GM21367 (cell line): ENCODE measurements at regions not wholly inside any gene's neighbourhood (a gene's known extent, or its start where the extent isn't known, plus 50 kb on each side); places are given as distances from the start of the nearest gene placed in this dataset.
"Not testable (repeated sequence)": the region's sequence is repeated elsewhere in the genome, so short reads cannot be mapped to it uniquely, and the experiment has no call there.

Source experiments
- ATAC-seq: cut with Tn5 transposase; IDR thresholded peaks from one replicate; pipeline ENCODE4 v1.9.1; 2021; ENCODE audit not compliant: unreplicated experiment

DNA sequence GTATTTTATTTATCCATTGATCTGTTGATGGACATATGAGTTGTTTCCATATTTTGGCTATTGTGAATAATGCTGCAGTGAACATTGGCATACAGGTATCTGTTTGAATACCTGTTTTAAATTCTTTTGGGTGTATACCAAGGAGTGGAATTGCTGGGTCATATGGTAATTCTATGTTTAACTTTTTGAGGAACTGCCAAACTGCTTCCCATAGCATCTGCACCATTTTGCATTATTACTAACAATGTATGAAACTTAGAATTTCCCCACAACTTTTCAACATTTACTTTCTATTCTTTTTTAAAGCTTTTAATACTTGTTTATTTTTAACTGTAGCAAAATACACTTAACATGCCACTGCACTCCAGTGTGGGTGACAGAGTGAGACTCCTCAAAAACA is 57.0 kb upstream of the MSN start:
- no peak for ATAC-seq

DNA sequence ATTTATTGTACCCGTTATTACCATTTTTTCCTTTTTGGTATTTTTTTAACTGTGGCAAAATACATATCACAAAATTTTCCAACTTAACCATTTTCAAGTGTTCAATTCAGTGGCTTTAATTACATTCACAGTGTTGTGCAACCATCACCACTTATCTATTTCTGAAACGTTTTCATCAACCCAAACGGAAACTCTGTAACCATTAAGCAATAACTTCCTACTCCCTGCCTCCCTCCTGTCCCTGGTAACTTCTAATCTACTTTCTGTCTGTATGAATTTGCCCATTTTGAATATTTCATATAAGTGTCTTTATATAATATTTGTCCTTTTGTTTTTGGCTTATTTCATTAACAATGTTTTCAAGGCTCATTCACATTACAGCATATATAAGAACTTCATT is 57.4 kb upstream of the MSN start:
- no peak for ATAC-seq

DNA sequence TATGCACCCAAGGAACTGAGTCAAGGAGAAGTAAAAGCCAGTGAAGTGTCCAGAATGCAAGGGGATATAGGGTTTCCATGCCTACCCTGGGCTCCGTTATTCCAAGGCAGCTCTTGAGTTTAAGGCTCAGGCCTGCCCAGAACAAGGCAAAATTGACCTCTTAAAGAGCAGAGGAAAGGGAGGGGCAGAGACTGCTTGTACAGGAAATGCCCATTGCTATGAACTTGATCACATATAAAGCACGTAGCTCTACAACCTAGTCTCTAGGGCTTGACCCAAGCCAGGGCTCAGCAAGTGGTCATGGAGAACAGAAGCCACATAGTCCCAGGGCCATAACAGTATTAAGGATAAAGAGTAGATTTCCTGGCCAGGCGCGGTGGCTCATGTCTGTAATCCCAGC is 58.2 kb upstream of the MSN start:
- ATAC-seq, result no peak

DNA sequence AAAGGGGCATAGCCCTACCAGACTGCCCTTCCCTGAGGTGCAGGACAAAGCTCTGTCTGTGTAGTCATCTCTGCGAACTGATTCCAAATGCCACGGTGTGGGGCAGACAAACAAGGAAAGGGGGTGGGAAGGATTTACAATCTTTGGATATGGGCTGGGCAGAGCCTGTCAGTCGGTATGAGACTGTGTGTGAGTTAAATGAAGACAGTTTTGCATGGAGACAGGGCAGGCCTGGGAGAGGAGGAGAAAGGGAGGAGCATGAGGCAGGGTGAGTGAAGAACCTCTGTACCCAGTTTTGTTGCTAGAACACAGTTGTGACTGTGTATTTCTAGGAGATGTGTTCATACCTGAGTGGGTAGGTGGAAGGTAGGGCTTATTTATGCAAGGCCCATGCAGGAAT is 59.4 kb upstream of the MSN start:
- ATAC-seq, result no peak

DNA sequence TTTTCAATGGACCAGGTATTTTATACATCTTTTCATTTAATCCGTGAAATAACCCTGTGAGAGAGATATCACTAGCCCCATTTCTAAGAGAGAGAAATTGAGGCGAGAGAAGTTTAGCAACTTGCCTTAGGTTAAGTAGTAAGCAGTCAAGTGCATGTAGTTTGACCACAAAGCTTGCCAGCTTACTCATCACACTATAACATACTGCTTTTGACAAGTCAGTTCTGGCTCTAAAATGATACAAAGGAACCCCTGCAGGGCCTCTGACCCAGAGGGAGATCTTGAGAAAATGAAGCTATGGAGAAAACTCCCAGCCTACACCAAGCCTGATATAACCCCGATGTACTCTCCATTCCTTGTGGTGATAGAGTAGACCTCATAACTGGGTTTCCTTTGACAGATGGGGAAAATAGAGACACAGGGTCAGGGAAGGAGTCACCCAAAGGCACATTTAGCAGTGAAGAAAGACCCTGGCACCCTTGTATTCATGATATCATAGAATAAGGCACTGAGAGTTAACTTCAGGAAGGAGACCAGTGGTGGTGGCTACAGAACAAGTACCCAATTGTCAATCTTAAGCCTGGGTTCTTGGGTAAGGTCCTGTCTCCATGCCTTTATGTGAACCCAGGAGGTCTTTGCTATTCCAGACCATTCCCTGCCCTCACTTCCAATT is 60.2 kb upstream of the MSN start:
- no peak for ATAC-seq

DNA sequence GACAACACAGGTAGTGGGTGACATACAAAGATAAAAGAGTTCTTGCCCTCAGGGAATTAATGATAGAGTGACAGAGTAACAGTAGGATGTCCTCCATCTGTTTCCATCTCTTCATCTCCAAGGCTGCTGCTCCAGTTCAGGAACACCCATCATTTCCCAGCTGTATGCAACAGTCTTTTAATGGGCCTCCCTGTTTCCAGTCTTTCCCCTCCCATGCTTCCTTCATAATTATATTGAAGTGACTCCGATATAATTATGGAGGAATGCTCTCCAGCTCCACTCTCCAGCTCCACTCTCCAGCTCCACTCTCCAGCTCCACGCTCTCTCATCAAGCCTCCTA is 65.3 kb upstream of the MSN start:
- ATAC-seq, result no peak

DNA sequence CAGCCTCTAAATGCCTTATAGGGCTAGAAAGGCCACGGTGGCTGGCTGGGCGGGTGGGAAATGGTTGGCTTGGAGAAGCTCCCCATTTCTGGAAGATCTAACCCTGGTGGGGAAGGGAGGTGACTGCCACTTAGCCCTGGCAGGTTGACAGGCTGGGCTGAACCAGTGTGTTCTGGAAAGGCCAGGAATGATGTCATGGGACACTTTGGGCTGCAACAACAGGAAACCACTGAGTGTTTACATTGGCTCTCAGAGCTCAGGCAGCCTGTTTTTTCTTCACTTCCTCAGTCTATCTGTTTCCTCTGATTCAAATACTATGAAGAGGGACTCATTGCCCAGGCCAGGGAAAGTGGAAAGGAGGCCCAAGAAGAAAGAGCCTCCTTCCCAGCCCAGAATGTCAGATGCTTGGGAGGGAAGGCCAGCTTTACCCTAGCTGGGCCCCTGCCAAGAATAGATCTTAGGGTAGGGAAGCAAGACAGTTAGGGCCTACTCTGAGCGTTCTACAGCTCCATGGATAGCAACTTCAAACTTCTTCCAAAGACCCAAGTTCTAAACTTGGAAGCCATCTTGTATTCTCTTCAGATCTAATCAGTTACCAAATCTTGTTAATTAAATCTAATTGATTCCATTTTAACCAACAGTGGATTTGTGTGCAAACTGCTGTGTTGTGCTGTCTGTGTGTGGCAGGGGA is 65.8 kb upstream of the MSN start:
- ATAC-seq, result peak; percentile 66

DNA sequence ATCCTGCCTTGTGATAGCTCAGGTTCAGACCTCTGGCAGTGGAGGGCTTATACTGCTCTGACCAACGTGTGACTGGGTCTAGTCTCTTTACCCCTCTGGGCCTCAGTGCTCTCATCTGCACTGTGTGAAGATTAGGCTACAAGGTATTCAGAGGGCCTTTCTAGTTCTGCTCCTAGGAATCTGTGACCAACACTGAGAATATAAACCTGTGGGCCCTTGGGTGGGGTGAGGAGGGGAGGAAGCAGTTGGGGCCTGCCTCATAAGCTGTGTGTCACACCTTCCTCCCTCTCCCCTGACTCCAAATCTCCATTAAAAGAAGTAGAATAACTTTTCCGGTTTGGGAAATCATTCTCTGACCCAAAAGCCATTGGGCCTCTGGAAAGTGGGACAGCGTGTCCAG is 66.3 kb upstream of the MSN start:
- ATAC-seq, result no peak

DNA sequence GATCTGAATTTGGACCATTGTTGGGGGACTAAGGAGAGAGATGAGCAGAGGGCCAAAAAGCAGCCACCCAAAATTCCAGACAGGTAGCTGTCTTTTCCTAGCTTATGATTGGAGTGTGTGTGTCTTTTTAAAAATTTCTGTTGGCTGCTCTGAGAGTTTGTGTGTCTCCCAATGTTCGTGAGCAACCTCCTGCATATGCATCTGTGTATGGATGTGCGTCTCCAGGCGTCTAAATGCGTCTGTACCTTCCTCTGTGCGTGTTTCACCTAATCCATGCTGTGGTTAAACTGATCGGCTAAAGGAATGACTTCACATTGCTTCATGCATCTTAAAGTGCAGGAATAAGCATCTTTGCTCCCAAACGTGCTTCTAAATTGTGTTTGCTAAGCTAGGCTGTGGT is 65.5 kb upstream of the LAS1L start:
- ATAC-seq, result no peak

DNA sequence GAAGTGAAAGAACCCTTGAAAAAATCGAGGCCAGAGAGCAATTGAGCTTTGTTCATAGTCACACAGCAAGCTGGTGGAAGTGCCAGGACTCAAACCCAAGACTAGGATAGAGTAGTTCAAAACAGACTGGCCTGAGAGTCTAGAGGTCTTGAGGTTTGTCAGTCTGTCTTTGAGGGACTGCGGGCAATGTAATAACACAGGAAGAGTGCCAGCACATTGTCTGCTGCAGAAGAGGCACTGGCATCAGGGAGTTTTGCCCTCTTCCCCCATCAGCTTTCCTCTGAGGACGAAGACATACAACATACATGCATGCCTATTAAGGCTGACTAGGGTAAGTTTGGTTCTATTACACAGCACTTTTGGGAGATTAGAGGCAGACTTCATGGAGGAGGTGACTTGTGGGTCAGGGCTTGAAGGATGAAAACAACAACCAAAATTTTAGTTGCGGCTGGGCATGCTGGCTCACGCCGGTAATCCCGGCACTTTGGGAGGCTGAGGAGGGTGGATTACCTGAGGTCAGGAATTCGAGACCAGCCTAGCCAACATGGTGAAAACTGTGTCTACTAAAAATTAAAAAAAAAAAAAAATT is 64.1 kb upstream of the LAS1L start:
- ATAC-seq, result no peak

DNA sequence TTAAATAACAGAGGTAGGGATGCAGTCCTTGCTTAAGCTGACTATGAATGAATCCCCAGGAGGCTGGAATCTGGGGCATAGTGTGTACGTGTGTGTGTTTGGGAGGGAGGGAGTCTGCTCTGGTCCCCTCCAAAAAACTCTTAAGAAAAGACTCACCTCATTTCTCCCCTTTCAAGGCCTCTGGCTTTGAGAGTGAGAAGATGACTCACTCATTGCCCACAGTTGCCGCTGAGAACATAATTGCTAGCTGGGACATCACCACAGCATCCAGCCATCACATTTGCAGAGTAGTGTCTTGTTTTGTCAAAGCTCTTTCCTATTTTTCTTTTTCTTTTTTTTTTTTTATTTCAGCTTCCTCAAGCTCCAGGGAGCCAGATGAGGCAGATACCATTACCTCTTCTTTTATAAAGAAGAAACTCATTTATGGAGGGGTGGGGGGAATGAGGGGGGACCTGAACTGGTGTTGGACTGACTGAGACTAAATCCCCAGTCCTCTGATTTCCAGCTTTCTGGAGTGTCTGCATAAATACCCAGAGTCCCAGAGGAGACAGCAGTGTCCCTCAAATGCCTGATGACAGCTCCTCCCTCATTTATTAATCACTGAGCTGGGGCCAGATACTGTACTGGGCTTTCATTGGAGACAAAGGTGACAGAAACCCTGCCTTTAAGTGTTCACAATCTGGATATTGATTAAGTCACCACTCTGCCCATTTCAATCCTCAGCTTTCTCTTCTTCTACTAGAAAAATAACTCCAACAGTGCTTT is 61.9 kb upstream of the LAS1L start:
- ATAC-seq, result peak; percentile 73

DNA sequence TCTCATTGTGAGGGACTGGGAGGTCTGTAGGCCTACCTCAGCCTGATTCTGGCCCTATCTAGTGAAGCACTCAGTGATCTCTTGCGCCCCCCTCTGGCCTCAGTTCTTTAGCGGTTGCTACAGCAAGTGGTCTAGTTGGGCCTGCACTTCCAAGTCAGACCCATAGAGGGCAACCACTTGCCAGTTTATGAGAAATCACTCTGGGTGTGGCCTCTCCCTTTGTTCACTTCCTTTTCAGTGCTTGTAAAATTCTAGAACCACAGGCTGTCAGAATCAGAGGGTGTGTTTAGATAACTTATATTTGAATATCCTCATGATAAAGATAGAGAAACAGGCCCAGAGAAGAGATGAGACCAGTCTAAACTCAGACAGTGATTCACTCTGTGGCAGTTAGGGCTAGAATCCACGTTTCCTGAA is 60.9 kb upstream of the LAS1L start:
- peak; percentile 78 for ATAC-seq

DNA sequence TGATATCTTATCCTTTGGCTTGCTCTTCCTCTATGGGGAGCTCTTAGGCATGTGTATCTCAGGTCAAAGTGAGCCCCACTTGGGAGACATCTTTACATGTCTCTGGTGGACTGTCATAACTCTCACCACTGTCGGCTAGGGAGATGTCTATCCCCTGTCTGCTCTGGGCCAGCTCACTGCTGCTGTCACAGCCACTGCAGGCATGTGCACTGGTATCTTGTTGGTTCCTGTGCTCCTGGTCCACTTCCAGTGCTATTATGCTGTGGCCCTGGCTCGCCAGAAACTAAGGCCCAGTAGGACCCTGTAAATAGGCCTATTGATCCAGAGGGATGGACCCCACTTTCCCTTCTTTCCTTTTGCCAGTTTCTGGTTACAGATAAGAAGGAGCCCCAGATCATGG is 56.6 kb upstream of the LAS1L start:
- no peak for ATAC-seq

DNA sequence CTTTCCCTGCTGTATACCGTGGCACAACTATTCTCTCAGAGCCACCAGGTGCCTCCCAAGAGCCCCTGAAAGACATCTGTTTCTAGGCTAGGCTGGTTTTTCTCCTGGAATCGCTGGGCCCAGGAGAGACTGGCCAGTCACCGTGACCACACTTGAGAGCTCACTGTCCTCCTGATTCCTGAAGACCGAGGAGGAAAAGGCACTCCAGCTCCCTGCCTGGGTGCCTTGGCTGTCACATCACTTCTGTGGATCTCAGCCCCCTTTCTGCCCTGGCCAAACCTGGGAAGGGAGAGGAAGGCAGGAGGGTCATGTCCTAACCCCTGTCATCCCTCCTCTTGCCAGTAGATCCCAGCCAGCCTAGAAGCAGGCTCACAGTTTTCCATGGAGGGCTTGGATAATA is 54.7 kb upstream of the LAS1L start:
- ATAC-seq, result no peak

DNA sequence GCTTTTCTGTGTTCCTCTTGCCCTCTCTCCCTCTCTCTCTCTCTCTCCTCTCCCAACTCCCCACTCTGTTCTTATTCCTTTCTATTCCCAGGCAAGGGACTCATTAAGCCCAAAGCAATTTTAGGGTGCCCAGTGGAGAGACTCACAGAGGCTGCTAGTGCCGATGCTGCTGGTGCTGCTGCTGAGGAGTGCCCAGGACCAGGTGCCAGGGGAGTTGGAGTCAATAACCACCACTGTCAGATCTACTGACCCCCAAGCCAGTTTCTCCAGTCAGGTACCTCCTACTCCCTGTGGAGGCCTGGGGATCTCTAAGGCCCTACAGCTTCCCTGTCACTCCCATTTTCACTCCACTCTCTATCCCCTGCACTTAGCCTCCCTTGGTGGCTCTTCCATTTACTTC is 54.2 kb upstream of the LAS1L start:
- no peak for ATAC-seq

DNA sequence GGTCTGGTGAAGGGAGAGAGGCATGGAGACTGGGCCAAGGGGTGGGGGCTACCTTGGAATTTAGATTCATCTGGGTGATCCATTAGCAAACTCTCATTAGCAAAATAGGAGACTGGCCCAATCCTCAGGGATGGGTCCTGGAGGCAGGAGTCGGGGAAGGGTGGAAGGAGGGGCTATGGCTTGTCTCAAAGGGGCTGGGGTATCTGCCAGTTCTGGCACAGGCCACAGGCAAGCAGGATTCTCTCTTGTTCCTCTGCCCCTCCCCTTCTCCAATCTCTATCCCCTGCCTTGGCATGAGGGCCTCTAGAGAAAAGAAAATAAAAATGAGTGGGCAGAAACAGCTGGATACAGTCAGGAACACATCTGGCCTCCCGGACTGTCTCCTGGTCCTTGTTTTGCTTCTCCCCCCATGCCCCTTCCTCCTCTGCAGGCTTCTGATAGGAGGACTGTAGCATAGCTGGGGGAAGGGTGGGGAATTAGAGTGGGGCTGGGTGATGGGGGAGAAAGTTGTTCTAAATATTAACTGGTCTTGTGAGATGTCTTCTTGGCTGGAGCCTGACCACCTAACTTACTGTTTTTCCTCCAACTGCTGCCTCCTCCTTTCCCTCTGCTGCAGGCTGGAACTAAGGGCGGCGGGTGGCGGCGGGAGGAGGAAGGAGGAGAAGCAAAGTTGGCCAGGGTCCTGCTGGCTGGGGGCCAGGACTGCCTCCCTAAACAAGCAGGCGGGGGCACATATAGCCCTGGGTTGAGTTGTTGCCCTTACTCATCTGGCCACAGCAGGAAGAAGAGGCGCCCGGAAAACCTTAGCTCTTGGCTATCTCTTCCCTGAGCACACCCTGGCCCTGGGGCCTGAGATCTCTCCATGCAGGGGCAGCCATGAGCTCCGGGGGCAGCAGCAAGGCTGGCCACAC is 53.3 kb upstream of the LAS1L start:
- ATAC-seq, result no peak

DNA sequence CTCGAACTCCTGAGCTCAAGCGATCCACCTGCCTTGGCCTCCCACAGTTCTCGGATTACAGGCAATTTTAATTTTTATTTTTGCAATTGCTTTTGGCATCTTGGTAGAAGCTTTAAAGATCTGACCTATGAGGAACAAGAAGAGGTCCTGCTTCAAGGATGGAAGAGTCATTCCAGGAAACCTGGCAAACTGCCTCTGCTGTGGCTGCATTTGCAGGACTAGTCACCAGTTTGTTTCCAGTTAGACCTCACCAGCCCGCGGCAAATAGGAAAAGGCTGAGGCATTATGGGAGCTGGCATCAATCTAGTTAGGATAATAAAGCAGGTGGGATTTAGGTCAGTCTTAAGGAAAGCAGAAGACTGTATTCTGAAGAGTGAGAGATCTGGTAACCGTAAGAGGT is 51.9 kb upstream of the LAS1L start:
- ATAC-seq, result no peak

DNA sequence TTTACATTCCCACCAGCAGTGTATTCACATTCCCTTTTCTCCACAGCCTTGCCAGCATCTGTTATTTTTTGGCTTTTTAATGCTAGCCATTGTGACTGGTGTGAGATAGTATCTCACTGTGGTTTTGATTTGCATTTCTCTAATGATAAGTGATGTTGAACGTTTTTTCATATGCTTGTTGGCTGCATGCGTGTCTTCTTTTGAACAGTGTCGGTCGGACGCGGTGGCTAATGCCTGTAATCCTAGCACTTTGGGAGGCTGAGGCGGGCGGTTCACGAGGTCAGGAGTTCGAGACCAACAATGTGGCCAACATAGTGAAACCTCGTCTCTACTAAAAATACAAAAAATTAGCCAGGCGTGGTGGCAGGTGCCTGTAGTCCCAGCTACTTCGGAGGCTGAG is 50.6 kb upstream of the LAS1L start:
- not testable (repeated sequence) for ATAC-seq
